ENCODE measurements at regions not wholly inside any gene's neighbourhood (a gene's known extent, or its start where the extent isn't known, plus 50 kb on each side); places are given as distances from the start of the nearest gene placed in this dataset.

- H3K27ac Mint-ChIP-seq: peak overlapping the region; percentile 80
- peak; percentile 46 for DNase-seq (ENCODE audit: low spot score)
These were observed 189.6 kb downstream of the HAUS1 start for GRCh38 chr18:46293742-46294181.

More at GRCh38 chr18:46293742-46294181, 189.6 kb downstream of the HAUS1 start:
- Mint-ChIP-seq H3K4me3 (no peak overlapping the region), H3K36me3 (no peaks in the 10 kb centered on the region), H3K4me1 (peaks cover 31% of the 10 kb centered on the region), H3K27me3 (ENCODE audit: low read depth) (no peaks in the 10 kb centered on the region), H3K9me3 (no peaks in the 10 kb centered on the region)
- ATAC-seq: peak; percentile 86
- ChIA-PET CTCF (interaction anchor here (0.9 to 1.6 kb wide), 10 partner anchors 10 to 364 kb away, joined by 3 to 14 read pairs (median 3); a partner anchor contains a TSS), POLR2A (interaction anchor here (0.6 to 1.0 kb wide), 5 partner anchors 10 to 200 kb away, joined by 3 to 9 read pairs (median 4); no protein-coding TSS in a partner anchor)
- TF ChIP-seq AR (CRISPR knock-in tag; IDR thresholded peaks at IDR 0.05) (no peak), ATF3 (CRISPR knock-in tag; conservative IDR thresholded peaks at IDR 0.05) (no peak), ZNF232 (CRISPR knock-in tag; IDR thresholded peaks at IDR 0.05) (no peak), PRDM15 (CRISPR knock-in tag; IDR thresholded peaks at IDR 0.05) (no peak), HMGA2 (CRISPR knock-in tag; IDR thresholded peaks at IDR 0.05) (no peak), ZNF121 (CRISPR knock-in tag; IDR thresholded peaks at IDR 0.05) (no peak), FOXK1 (CRISPR knock-in tag; IDR thresholded peaks at IDR 0.05) (no peak), ARID4B (CRISPR knock-in tag; IDR thresholded peaks at IDR 0.05; ENCODE audit: borderline replicate concordance) (no peak), ZBTB43 (CRISPR knock-in tag; IDR thresholded peaks at IDR 0.05) (no peak)
